Nephron progenitor cell (in vitro differentiated cells): ENCODE measurements at regions not wholly inside any gene's neighbourhood (a gene's known extent, or its start where the extent isn't known, plus 50 kb on each side); places are given as distances from the start of the nearest gene placed in this dataset.

ENCODE experiments used
- DNase-seq: peaks from one replicate; pipeline ENCODE4 v3.0.0; 2021
- H3K27ac Mint-ChIP-seq: 2 replicates; pipeline ENCODE4 v1.8.0; 2021; ENCODE audit warnings: mild to moderate bottlenecking, moderate library complexity, mixed read lengths
- H3K27me3 Mint-ChIP-seq: 2 replicates; pipeline ENCODE4 v1.8.0; 2021; ENCODE audit warnings: mild to moderate bottlenecking, low read depth, mixed read lengths; ENCODE audit not compliant: poor library complexity
- H3K36me3 Mint-ChIP-seq: 2 replicates; pipeline ENCODE4 v1.8.0; 2021; ENCODE audit warnings: low read depth, mixed read lengths
- H3K4me1 Mint-ChIP-seq: 2 replicates; pipeline ENCODE4 v1.8.0; 2021; ENCODE audit warnings: mixed read lengths
- H3K4me3 Mint-ChIP-seq: 2 replicates; pipeline ENCODE4 v1.8.0; 2021; ENCODE audit warnings: mild to moderate bottlenecking, moderate library complexity, mixed read lengths
- H3K9me3 Mint-ChIP-seq: 2 replicates; pipeline ENCODE4 v1.8.0; 2021; ENCODE audit warnings: mild to moderate bottlenecking, moderate library complexity, mixed read lengths
- TF ChIP-seq, protein P1 (sequence below): fragments of 200-600 bp; sonication (generic); IDR thresholded peaks from 2 replicates; pipeline ENCODE4 v1.5.0; 2021; ENCODE audit warnings: antibody characterized with exemption

DNA sequence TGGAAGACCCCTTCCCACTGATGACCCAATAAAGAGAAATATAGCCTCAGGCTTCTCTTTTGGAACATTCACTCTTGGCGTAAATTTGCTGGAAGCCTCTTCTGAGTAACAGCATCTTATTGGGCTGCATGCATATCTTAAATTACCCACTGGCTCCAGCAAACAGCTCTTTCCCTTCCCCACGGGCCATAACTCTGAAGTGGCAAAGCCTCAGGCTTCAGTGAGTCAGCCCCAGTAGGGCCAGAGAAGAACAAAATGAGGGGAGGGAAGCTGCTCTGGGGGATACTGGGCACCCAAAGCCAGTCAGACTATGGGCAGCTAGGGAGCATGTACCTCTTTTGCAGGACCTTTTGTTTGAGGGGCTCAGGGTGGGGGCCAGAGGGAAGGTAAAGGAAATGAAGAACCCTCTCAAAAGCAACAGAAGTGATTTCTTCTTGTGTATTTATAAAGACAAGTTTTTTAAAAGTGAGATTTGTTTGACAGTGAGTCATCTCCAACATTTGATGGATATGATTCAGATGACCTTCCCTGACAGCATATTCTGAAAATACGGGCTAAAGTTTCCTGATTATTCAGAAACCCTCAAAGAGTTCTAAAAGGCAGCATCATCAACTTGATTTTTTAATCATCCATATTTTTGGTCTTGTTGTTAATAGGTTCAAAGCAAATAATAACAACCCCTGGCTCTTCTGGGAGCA lies 203.4 kb downstream of the KIF18A start:
- Mint-ChIP-seq H3K27me3 (peaks cover 3% of the 10 kb centered on the region), H3K4me3 (no peak overlapping the region), H3K36me3 (no peaks in the 10 kb centered on the region), H3K4me1 (peaks cover 7% of the 10 kb centered on the region), H3K9me3 (peaks cover 8% of the 10 kb centered on the region), H3K27ac (no peak overlapping the region)
- DNase-seq: no peak
- TF ChIP-seq, protein P1, sequence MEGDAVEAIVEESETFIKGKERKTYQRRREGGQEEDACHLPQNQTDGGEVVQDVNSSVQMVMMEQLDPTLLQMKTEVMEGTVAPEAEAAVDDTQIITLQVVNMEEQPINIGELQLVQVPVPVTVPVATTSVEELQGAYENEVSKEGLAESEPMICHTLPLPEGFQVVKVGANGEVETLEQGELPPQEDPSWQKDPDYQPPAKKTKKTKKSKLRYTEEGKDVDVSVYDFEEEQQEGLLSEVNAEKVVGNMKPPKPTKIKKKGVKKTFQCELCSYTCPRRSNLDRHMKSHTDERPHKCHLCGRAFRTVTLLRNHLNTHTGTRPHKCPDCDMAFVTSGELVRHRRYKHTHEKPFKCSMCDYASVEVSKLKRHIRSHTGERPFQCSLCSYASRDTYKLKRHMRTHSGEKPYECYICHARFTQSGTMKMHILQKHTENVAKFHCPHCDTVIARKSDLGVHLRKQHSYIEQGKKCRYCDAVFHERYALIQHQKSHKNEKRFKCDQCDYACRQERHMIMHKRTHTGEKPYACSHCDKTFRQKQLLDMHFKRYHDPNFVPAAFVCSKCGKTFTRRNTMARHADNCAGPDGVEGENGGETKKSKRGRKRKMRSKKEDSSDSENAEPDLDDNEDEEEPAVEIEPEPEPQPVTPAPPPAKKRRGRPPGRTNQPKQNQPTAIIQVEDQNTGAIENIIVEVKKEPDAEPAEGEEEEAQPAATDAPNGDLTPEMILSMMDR: no peak

DNA sequence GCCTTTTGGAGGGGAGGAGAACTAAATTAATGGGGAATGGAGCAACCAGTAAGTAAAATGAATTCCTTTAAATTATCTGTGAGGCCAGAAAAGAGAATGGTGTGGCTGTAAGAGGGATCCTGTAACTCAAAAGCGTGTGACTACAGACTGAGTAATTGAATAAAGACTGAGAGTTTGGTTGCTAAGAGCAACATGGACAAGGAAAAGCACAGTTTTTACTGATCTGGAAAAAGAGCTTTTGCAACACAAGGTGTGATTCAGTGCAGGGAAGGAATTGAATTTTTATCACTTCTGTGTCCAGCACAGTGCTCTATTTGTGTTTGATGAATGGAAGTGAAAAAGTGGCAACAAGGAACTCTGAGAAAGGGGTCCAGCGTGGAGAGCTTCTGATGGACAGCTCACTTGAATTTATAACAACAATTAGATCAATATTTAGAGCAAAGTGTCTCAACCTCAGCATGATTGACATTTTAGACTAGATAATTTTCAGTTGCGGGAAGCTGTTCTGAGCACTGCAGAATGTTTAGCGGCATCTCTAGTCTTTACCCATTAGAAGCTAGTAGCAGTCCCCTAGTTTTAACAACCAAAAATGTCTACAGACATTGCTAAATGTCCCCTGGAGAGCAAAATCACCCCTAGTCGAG lies 202.8 kb upstream of the BDNF start:
- H3K4me1 Mint-ChIP-seq: peaks cover 7% of the 10 kb centered on the region
- H3K36me3 Mint-ChIP-seq: no peaks in the 10 kb centered on the region
- H3K27ac Mint-ChIP-seq: no peak overlapping the region
- no peak overlapping the region for H3K4me3 Mint-ChIP-seq
- TF ChIP-seq, protein P1: no peak
- H3K9me3 Mint-ChIP-seq: peaks cover 8% of the 10 kb centered on the region
- DNase-seq: no peak
- peaks cover 3% of the 10 kb centered on the region for H3K27me3 Mint-ChIP-seq

DNA sequence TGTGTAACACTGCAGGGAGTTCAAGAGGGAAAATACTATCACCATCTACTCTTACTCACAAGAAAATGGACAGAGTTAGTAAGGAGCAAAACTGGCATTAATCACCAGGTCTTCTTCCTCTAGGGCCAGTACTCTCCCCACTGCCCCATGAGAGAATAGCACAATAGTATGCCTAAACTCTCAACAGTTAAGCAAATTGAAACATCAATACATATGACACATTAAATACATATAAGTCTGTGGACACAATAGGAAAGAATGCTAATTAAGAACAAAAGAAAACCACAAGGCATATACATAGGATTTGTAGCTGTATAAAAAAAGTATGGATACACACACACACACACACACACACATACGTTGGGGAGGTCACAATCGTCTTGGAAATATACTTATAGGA lies 197.9 kb upstream of the BDNF start:
- peaks cover 3% of the 10 kb centered on the region for H3K27me3 Mint-ChIP-seq
- no peaks in the 10 kb centered on the region for H3K36me3 Mint-ChIP-seq
- H3K27ac Mint-ChIP-seq: no peak overlapping the region
- no peak overlapping the region for H3K4me3 Mint-ChIP-seq
- TF ChIP-seq, protein P1: no peak
- H3K4me1 Mint-ChIP-seq: peaks cover 13% of the 10 kb centered on the region
- DNase-seq: no peak
- no peaks in the 10 kb centered on the region for H3K9me3 Mint-ChIP-seq

DNA sequence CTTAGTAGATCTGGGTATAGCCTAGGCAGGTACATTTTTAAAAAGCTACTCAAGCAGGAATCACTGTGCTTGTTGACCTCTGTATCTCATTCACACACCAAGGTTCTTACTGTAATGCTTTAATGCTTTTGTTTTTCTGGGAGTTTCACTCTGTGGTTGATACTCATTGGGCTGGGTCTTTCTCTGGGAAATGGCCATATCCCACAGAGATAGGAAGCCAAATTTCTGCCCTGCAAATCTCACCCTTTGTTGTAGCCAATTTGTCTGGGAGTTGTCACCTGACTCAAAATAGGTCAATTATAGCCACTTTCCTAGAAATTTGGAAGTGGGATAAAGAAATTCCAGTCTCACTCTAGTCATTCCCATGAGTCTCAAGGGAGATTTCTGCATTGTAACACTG lies 195.8 kb upstream of the BDNF start:
- TF ChIP-seq, protein P1: no peak
- Mint-ChIP-seq H3K9me3 (no peaks in the 10 kb centered on the region), H3K27ac (no peak overlapping the region), H3K4me1 (peaks cover 6% of the 10 kb centered on the region), H3K4me3 (no peak overlapping the region), H3K36me3 (no peaks in the 10 kb centered on the region), H3K27me3 (no peaks in the 10 kb centered on the region)
- no peak for DNase-seq

DNA sequence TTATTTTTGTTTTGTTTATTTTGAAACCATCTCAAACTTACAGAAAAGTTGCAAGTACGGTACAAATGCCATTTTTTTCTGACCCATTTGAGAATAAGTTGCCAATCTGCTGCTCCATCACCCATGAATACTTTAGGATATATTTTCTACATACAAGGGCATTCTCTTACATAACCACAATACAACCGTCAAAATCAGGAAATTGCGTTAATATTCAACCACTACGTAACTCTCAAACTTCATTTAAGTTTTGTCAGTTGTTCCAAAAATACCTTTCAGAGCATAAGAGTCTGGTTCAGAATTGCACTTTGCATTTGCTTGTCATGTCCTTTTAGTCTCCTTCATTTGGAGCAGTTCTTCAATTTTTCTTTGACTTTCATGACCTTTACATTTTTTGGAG lies 194.3 kb upstream of the BDNF start:
- Mint-ChIP-seq H3K36me3 (peaks cover 4% of the 10 kb centered on the region), H3K4me3 (no peak overlapping the region), H3K27ac (no peak overlapping the region), H3K4me1 (peaks cover 6% of the 10 kb centered on the region), H3K9me3 (peaks cover 5% of the 10 kb centered on the region), H3K27me3 (no peaks in the 10 kb centered on the region)
- TF ChIP-seq, protein P1: no peak
- DNase-seq: no peak

DNA sequence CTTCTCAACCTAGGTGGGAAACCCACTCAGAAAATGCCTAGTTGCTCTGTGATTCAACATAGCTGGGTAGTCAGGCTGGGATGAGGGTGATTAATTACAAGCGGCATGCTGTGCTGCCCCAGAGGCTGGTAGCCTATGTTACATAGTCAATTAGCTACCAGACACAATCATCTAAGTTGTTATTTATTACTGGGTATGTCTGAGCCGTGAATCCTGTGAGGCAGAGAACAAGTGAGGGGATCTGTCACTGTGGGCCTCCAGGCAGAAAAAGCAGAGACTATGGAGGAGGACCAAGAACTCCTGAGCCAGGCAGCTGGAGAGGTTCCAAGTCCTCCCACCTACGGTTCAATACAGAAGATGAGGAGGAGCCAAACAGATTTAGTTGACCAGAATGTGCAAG lies 186.6 kb upstream of the BDNF start:
- Mint-ChIP-seq H3K27ac (no peak overlapping the region), H3K27me3 (no peaks in the 10 kb centered on the region), H3K4me1 (peaks cover 26% of the 10 kb centered on the region), H3K36me3 (peaks cover 4% of the 10 kb centered on the region), H3K4me3 (no peak overlapping the region), H3K9me3 (peaks cover 5% of the 10 kb centered on the region)
- TF ChIP-seq, protein P1: no peak
- no peak for DNase-seq
